M059J (cell line): ENCODE measurements at regions not wholly inside any gene's neighbourhood (a gene's known extent, or its start where the extent isn't known, plus 50 kb on each side); places are given as distances from the start of the nearest gene placed in this dataset.

Source experiments
- DNase-seq: peaks from one replicate; pipeline ENCODE4 v3.0.0-alpha.2; 2012; ENCODE audit warnings: low read depth

GRCh38 chr18:24790347-24790746 is 329.9 kb downstream of the HRH4 start:
- peak; percentile 42 for DNase-seq

GRCh38 chr18:24791751-24792545 is 331.5 kb downstream of the HRH4 start:
- peak; percentile 33 for DNase-seq

GRCh38 chr18:24793742-24794141 is 333.3 kb downstream of the HRH4 start:
- no peak for DNase-seq

GRCh38 chr18:24795129-24795528 is 334.7 kb downstream of the HRH4 start:
- DNase-seq, result no peak

- no peak for DNase-seq
These were observed 337.5 kb downstream of the HRH4 start for GRCh38 chr18:24797981-24798380.

GRCh38 chr18:24799176-24799575 is 338.7 kb downstream of the HRH4 start:
- DNase-seq, result peak; percentile 48

- DNase-seq, result no peak
These were observed 339.3 kb downstream of the HRH4 start for GRCh38 chr18:24799720-24800119.

- peak; percentile 38 for DNase-seq
These were observed 340.6 kb downstream of the HRH4 start for GRCh38 chr18:24801001-24801400.

GRCh38 chr18:24802456-24802855 is 342.0 kb downstream of the HRH4 start:
- no peak for DNase-seq

GRCh38 chr18:24805156-24805555 is 344.7 kb downstream of the HRH4 start:
- DNase-seq, result no peak

- no peak for DNase-seq
These were observed 348.9 kb downstream of the HRH4 start for GRCh38 chr18:24809173-24809950.

GRCh38 chr18:24810561-24811305 is 350.3 kb downstream of the HRH4 start:
- no peak for DNase-seq

GRCh38 chr18:24811950-24812681 is 351.7 kb downstream of the HRH4 start:
- no peak for DNase-seq

GRCh38 chr18:24814521-24814920 is 354.1 kb downstream of the HRH4 start:
- DNase-seq, result no peak

- no peak for DNase-seq
These were observed 356.7 kb downstream of the HRH4 start for GRCh38 chr18:24817150-24817549.

GRCh38 chr18:24817587-24818371 is 357.3 kb downstream of the HRH4 start:
- DNase-seq, result no peak

GRCh38 chr18:24818441-24818840 is 358.0 kb downstream of the HRH4 start:
- DNase-seq, result no peak

GRCh38 chr18:24819141-24819890 is 358.9 kb downstream of the HRH4 start:
- no peak for DNase-seq

- DNase-seq, result no peak
These were observed 365.0 kb downstream of the HRH4 start for GRCh38 chr18:24825397-24825796.

- DNase-seq, result no peak
These were observed 366.2 kb downstream of the HRH4 start for GRCh38 chr18:24826605-24827004.
